Activated naive CD4-positive, alpha-beta T cell treated with anti-CD3 and anti-CD28 coated beads, Interleukin-2, amount 50 U/mL, for 72 hours (primary cell): ENCODE measurements at regions not wholly inside any gene's neighbourhood (a gene's known extent, or its start where the extent isn't known, plus 50 kb on each side); places are given as distances from the start of the nearest gene placed in this dataset.

Experiments
- ATAC-seq, 2 donors: fragments of 150-1000 bp; cut with Tn5 transposase; 2 replicates each; pipeline ENCODE4 v1.10.0; 2021; ENCODE audit warnings: mild to moderate bottlenecking in 2 of 2, moderate library complexity in 2 of 2
- DNase-seq, 2 donors: peaks; one replicate each; pipeline ENCODE4 v3.0.0; 2021 to 2022; ENCODE audit warnings: low spot score in 2 of 2
- H3K27ac Mint-ChIP-seq, 2 donors: one replicate each; pipeline ENCODE4 v1.8.0; 2022; ENCODE audit warnings: mild to moderate bottlenecking in 2 of 2, mixed read lengths in 2 of 2
- H3K36me3 Mint-ChIP-seq, 2 donors: one replicate each; pipeline ENCODE4 v1.8.0; 2022; ENCODE audit warnings: mixed read lengths in 2 of 2
- H3K9me3 Mint-ChIP-seq, 2 donors: one replicate each; pipeline ENCODE4 v1.8.0; 2022; ENCODE audit warnings: mixed read lengths in 2 of 2

- Mint-ChIP-seq H3K9me3 (peaks cover 3 to 27% of the 10 kb centered on the region in 2 donors), H3K27ac (no peak overlapping the region), H3K36me3 (peaks cover 0 to 30% of the 10 kb centered on the region in 2 donors)
- DNase-seq (no peak), ATAC-seq (no peak)
These were observed 264.0 kb upstream of the PLEKHG7 start for GRCh38 chr12:92438641-92439419.

- Mint-ChIP-seq H3K36me3 (peaks cover 0 to 28% of the 10 kb centered on the region in 2 donors), H3K9me3 (peaks cover 8 to 30% of the 10 kb centered on the region in 2 donors), H3K27ac (no peak overlapping the region)
- ATAC-seq (no peak), DNase-seq (no peak)
These were observed 265.3 kb upstream of the PLEKHG7 start for GRCh38 chr12:92437452-92437851.

- no peak for ATAC-seq
- H3K9me3 Mint-ChIP-seq, result peaks cover 9 to 31% of the 10 kb centered on the region in 2 donors
- no peak overlapping the region for H3K27ac Mint-ChIP-seq
- H3K36me3 Mint-ChIP-seq, result peaks cover 0 to 30% of the 10 kb centered on the region in 2 donors
- no peak for DNase-seq
These were observed 265.9 kb upstream of the PLEKHG7 start for GRCh38 chr12:92436856-92437255.

- DNase-seq, result no peak
- peak overlapping the region; percentile 12 to 54 for H3K27ac Mint-ChIP-seq
- peaks cover 0 to 30% of the 10 kb centered on the region in 2 donors for H3K36me3 Mint-ChIP-seq
- peaks cover 9 to 31% of the 10 kb centered on the region in 2 donors for H3K9me3 Mint-ChIP-seq
- ATAC-seq, result peak; percentile 47 to 52
These were observed 268.2 kb upstream of the PLEKHG7 start for GRCh38 chr12:92434607-92435025.

- Mint-ChIP-seq H3K9me3 (peaks cover 9 to 36% of the 10 kb centered on the region in 2 donors), H3K27ac (peak overlapping the region; percentile 15 to 51), H3K36me3 (peaks cover 0 to 30% of the 10 kb centered on the region in 2 donors)
- peak; percentile 52 to 72 for ATAC-seq
- no peak for DNase-seq
These were observed 269.9 kb upstream of the PLEKHG7 start for GRCh38 chr12:92432724-92433441.

- Mint-ChIP-seq H3K27ac (no peak overlapping the region), H3K9me3 (peaks cover 9 to 36% of the 10 kb centered on the region in 2 donors), H3K36me3 (peaks cover 0 to 35% of the 10 kb centered on the region in 2 donors)
- DNase-seq (no peak), ATAC-seq (peak in 1 of 2 donors; percentile 38)
These were observed 271.6 kb upstream of the PLEKHG7 start for GRCh38 chr12:92431146-92431545.

GRCh38 chr12:92426332-92426731, 276.5 kb upstream of the PLEKHG7 start:
- DNase-seq, result no peak
- peaks cover 4 to 9% of the 10 kb centered on the region in 2 donors for H3K9me3 Mint-ChIP-seq
- no peak overlapping the region for H3K27ac Mint-ChIP-seq
- no peak for ATAC-seq
- peaks cover 0 to 9% of the 10 kb centered on the region in 2 donors for H3K36me3 Mint-ChIP-seq

- Mint-ChIP-seq H3K36me3 (peaks cover 0 to 17% of the 10 kb centered on the region in 2 donors), H3K9me3 (peaks cover 11 to 14% of the 10 kb centered on the region in 2 donors), H3K27ac (no peak overlapping the region)
- ATAC-seq (no peak), DNase-seq (no peak)
These were observed 277.6 kb upstream of the PLEKHG7 start for GRCh38 chr12:92425165-92425564.

GRCh38 chr12:92424338-92424737, 278.5 kb upstream of the PLEKHG7 start:
- Mint-ChIP-seq H3K9me3 (peaks cover 11 to 12% of the 10 kb centered on the region in 2 donors), H3K36me3 (peaks cover 0 to 17% of the 10 kb centered on the region in 2 donors), H3K27ac (peak overlapping the region in 1 of 2 donors; percentile 47)
- no peak for ATAC-seq
- no peak for DNase-seq

GRCh38 chr12:92421701-92422100, 276.1 kb upstream of the BTG1 start:
- peaks cover 0 to 23% of the 10 kb centered on the region in 2 donors for H3K36me3 Mint-ChIP-seq
- H3K9me3 Mint-ChIP-seq, result peaks cover 10 to 11% of the 10 kb centered on the region in 2 donors
- DNase-seq (no peak), ATAC-seq (no peak)
- peak overlapping the region in 1 of 2 donors; percentile 31 for H3K27ac Mint-ChIP-seq

- no peak for ATAC-seq
- H3K9me3 Mint-ChIP-seq, result peaks cover 15% of the 10 kb centered on the region in 2 donors
These were observed 275.4 kb upstream of the BTG1 start for GRCh38 chr12:92421042-92421441.

GRCh38 chr12:92419201-92419600, 273.6 kb upstream of the BTG1 start:
- H3K9me3 Mint-ChIP-seq, result peaks cover 15% of the 10 kb centered on the region in 2 donors
- H3K27ac Mint-ChIP-seq, result no peak overlapping the region
- DNase-seq (no peak), ATAC-seq (no peak)
- H3K36me3 Mint-ChIP-seq, result peaks cover 0 to 27% of the 10 kb centered on the region in 2 donors

More at GRCh38 chr12:92421042-92421441, 275.4 kb upstream of the BTG1 start:
- DNase-seq, result no peak
- Mint-ChIP-seq H3K27ac (peak overlapping the region in 1 of 2 donors; percentile 31), H3K36me3 (peaks cover 0 to 27% of the 10 kb centered on the region in 2 donors)

- no peak for ATAC-seq
- Mint-ChIP-seq H3K36me3 (peaks cover 0 to 27% of the 10 kb centered on the region in 2 donors), H3K9me3 (peaks cover 15% of the 10 kb centered on the region in 2 donors), H3K27ac (no peak overlapping the region)
- no peak for DNase-seq
These were observed 272.7 kb upstream of the BTG1 start for GRCh38 chr12:92418381-92418780.

- H3K36me3 Mint-ChIP-seq, result peaks cover 0 to 27% of the 10 kb centered on the region in 2 donors
- DNase-seq (no peak), ATAC-seq (no peak)
- H3K9me3 Mint-ChIP-seq, result peaks cover 15% of the 10 kb centered on the region in 2 donors
- peak overlapping the region in 1 of 2 donors; percentile 37 for H3K27ac Mint-ChIP-seq
These were observed 271.7 kb upstream of the BTG1 start for GRCh38 chr12:92417373-92417772.

GRCh38 chr12:92416385-92416812, 270.8 kb upstream of the BTG1 start:
- Mint-ChIP-seq H3K36me3 (peaks cover 0 to 23% of the 10 kb centered on the region in 2 donors), H3K27ac (no peak overlapping the region), H3K9me3 (peaks cover 12 to 15% of the 10 kb centered on the region in 2 donors)
- no peak for DNase-seq
- peak in 1 of 2 donors; percentile 38 for ATAC-seq

GRCh38 chr12:92414170-92415070, 268.8 kb upstream of the BTG1 start:
- H3K9me3 Mint-ChIP-seq, result peaks cover 7 to 13% of the 10 kb centered on the region in 2 donors
- ATAC-seq (no peak), DNase-seq (no peak)
- peak overlapping the region in 1 of 2 donors; percentile 2 for H3K27ac Mint-ChIP-seq
- H3K36me3 Mint-ChIP-seq, result peaks cover 9 to 25% of the 10 kb centered on the region in 2 donors
